Astrocyte (in vitro differentiated cells and primary cell): ENCODE measurements at regions not wholly inside any gene's neighbourhood (a gene's known extent, or its start where the extent isn't known, plus 50 kb on each side); places are given as distances from the start of the nearest gene placed in this dataset.

ENCODE experiments used
- EZH2 ChIP-seq: IDR thresholded peaks from 2 replicates; pipeline ENCODE4 v1.6.1; 2012; ENCODE audit warnings: mild to moderate bottlenecking, low read length, inconsistent platforms; ENCODE audit not compliant: insufficient read depth
- TF ChIP-seq, protein P1 (sequence below): IDR thresholded peaks from 2 replicates; pipeline ENCODE4 v1.5.1; 2011; ENCODE audit warnings: low read depth, mild to moderate bottlenecking, inconsistent platforms, low read length, moderate library complexity; ENCODE audit not compliant: insufficient read depth

DNA sequence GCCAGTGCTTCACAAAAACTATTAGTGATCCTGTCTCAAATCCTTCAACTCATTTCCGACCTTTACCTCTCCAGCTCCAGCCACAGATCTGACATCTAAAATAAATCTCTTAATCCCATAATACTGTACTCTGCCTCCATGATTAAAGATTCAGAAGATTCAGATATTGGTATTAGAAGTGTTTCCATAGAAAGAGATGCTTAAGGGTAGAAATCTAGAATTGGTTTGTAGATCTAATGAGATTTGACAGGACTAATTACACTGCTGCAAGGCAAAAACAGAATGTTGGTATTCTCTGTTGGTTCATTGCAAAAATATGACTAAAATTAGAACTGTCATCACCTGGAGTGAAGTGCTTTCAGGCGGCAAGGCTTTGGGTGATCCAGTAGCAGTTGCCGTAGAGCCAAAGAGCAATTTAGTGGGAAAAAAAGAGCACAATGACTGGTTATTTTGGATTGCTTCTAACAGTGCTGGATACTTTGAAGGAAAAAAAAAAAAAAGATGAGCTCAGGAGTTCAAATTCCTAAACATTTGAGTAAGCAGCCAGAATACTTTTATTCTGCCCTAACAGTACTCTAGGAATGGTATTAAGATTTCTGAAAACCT lies 940.1 kb upstream of the SORCS1 start:
- no peak for TF ChIP-seq EZH2
- TF ChIP-seq, protein P1, sequence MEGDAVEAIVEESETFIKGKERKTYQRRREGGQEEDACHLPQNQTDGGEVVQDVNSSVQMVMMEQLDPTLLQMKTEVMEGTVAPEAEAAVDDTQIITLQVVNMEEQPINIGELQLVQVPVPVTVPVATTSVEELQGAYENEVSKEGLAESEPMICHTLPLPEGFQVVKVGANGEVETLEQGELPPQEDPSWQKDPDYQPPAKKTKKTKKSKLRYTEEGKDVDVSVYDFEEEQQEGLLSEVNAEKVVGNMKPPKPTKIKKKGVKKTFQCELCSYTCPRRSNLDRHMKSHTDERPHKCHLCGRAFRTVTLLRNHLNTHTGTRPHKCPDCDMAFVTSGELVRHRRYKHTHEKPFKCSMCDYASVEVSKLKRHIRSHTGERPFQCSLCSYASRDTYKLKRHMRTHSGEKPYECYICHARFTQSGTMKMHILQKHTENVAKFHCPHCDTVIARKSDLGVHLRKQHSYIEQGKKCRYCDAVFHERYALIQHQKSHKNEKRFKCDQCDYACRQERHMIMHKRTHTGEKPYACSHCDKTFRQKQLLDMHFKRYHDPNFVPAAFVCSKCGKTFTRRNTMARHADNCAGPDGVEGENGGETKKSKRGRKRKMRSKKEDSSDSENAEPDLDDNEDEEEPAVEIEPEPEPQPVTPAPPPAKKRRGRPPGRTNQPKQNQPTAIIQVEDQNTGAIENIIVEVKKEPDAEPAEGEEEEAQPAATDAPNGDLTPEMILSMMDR, result no peak
